H9 (cell line): ENCODE measurements at regions not wholly inside any gene's neighbourhood (a gene's known extent, or its start where the extent isn't known, plus 50 kb on each side); places are given as distances from the start of the nearest gene placed in this dataset.

Experiments used
- DNase-seq: peaks from one replicate; pipeline ENCODE4 v3.0.0-alpha.2; 2017
- H2AFZ ChIP-seq: one replicate; pipeline ENCODE4 v1.6.1; 2013; ENCODE audit warnings: mild to moderate bottlenecking, low read length, control low read depth, moderate library complexity
- H2AK5ac ChIP-seq: 2 replicates; pipeline ENCODE4 v1.6.1; 2013; ENCODE audit warnings: low read length, control low read depth, mixed read lengths; ENCODE audit not compliant: insufficient read length
- H2BK120ac ChIP-seq: one replicate; pipeline ENCODE4 v1.6.1; 2013; ENCODE audit warnings: low read depth, mild to moderate bottlenecking, low read length, control low read depth, inconsistent platforms; ENCODE audit not compliant: poor library complexity, severe bottlenecking
- H2BK12ac ChIP-seq: 2 replicates; pipeline ENCODE4 v1.6.1; 2013; ENCODE audit warnings: low read length, control low read depth, mixed read lengths, low read depth; ENCODE audit not compliant: insufficient read length
- H2BK15ac ChIP-seq: 2 replicates; pipeline ENCODE4 v1.6.1; 2013; ENCODE audit warnings: low read depth, low read length, control low read depth
- H2BK20ac ChIP-seq: one replicate; pipeline ENCODE4 v1.6.1; 2013; ENCODE audit warnings: low read depth, mild to moderate bottlenecking, low read length, control low read depth, inconsistent platforms; ENCODE audit not compliant: poor library complexity, severe bottlenecking
- H2BK5ac ChIP-seq: 2 replicates; pipeline ENCODE4 v1.6.1; 2013; ENCODE audit warnings: low read length, control low read depth, mixed read lengths; ENCODE audit not compliant: insufficient read length
- H3K14ac ChIP-seq: 2 replicates; pipeline ENCODE4 v1.6.1; 2013; ENCODE audit warnings: low read length, control low read depth; ENCODE audit not compliant: insufficient read depth
- H3K18ac ChIP-seq: 2 replicates; pipeline ENCODE4 v1.6.1; 2013; ENCODE audit warnings: low read depth, mild to moderate bottlenecking, mixed read lengths, low read length, control low read depth; ENCODE audit not compliant: insufficient read length
- H3K23ac ChIP-seq: 2 replicates; pipeline ENCODE4 v1.6.1; 2013; ENCODE audit warnings: low read length, control low read depth, mixed read lengths, low read depth; ENCODE audit not compliant: insufficient read length
- H3K23me2 ChIP-seq: 2 replicates; pipeline ENCODE4 v1.6.1; 2013; ENCODE audit warnings: low read depth, mild to moderate bottlenecking, mixed read lengths, low read length, control low read depth; ENCODE audit not compliant: insufficient read length, poor library complexity, severe bottlenecking
- H3K27ac ChIP-seq: 2 replicates; pipeline ENCODE4 v1.5.1; 2013; ENCODE audit warnings: low read length, control low read depth, mixed read lengths, low read depth; ENCODE audit not compliant: insufficient read length
- H3K27me3 ChIP-seq: 2 replicates; pipeline ENCODE4 v1.6.1; 2013; ENCODE audit warnings: low read length, control low read depth, inconsistent platforms; ENCODE audit not compliant: insufficient read depth
- H3K4ac ChIP-seq: 2 replicates; pipeline ENCODE4 v1.6.1; 2013; ENCODE audit warnings: low read depth, mild to moderate bottlenecking, control low read depth, inconsistent platforms, low read length, moderate library complexity
- H3K4me1 ChIP-seq: 2 replicates; pipeline ENCODE4 v1.6.1; 2013; ENCODE audit warnings: low read length, control low read depth, inconsistent platforms; ENCODE audit not compliant: insufficient read depth
- H3K4me2 ChIP-seq: 2 replicates; pipeline ENCODE4 v1.6.1; 2013; ENCODE audit warnings: low read length, control low read depth, mixed read lengths; ENCODE audit not compliant: insufficient read length, insufficient read depth
- H3K56ac ChIP-seq: 2 replicates; pipeline ENCODE4 v1.6.1; 2013; ENCODE audit warnings: low read depth, mild to moderate bottlenecking, mixed read lengths, low read length, control low read depth; ENCODE audit not compliant: insufficient read length
- H3K79me1 ChIP-seq: 2 replicates; pipeline ENCODE4 v1.6.1; 2013; ENCODE audit warnings: low read depth, mild to moderate bottlenecking, moderate library complexity, low read length, control low read depth, inconsistent platforms; ENCODE audit not compliant: insufficient read depth, poor library complexity, severe bottlenecking
- H3K79me2 ChIP-seq: 2 replicates; pipeline ENCODE4 v1.6.1; 2013; ENCODE audit warnings: low read length, control low read depth, inconsistent platforms; ENCODE audit not compliant: insufficient read depth
- H3K9ac ChIP-seq: 2 replicates; pipeline ENCODE4 v1.6.1; 2013; ENCODE audit warnings: low read length, control low read depth, mixed read lengths; ENCODE audit not compliant: insufficient read length; ENCODE audit errors: extremely low read depth
- H3K9me3 ChIP-seq: one replicate; pipeline ENCODE4 v1.6.1; 2013; ENCODE audit warnings: low read depth, low read length, inconsistent platforms; ENCODE audit not compliant: control insufficient read depth
- H3T11ph ChIP-seq: one replicate; pipeline ENCODE4 v1.6.1; 2013; ENCODE audit warnings: mild to moderate bottlenecking, low read length, control low read depth, inconsistent platforms
- H4K20me1 ChIP-seq: one replicate; pipeline ENCODE4 v1.6.1; 2013; ENCODE audit not compliant: control insufficient read depth, insufficient read length, insufficient read depth
- H4K5ac ChIP-seq: 2 replicates; pipeline ENCODE4 v1.6.1; 2013; ENCODE audit warnings: low read depth, mild to moderate bottlenecking, mixed read lengths, low read length, control low read depth; ENCODE audit not compliant: insufficient read length
- H4K8ac ChIP-seq: replicated peaks from 2 replicates; pipeline ENCODE4 v1.6.1; 2013; ENCODE audit warnings: low read length, control low read depth, mixed read lengths, low read depth; ENCODE audit not compliant: insufficient read length
- H4K91ac ChIP-seq: 2 replicates; pipeline ENCODE4 v1.6.1; 2013; ENCODE audit warnings: low read depth, mild to moderate bottlenecking, moderate library complexity, mixed read lengths, low read length, control low read depth; ENCODE audit not compliant: insufficient read length
- H3K27ac Mint-ChIP-seq, 3 experiments: 2 replicates in 2 of 3; 3 replicates in 1 of 3; pipeline ENCODE4 v1.8.0; 2020 to 2021; ENCODE audit warnings: mixed read lengths in 3 of 3, mild to moderate bottlenecking in 1 of 3, moderate library complexity in 1 of 3
- H3K27me3 Mint-ChIP-seq: 2 replicates; pipeline ENCODE4 v1.8.0; 2021; ENCODE audit warnings: low read depth, mild to moderate bottlenecking, moderate library complexity, mixed read lengths
- H3K36me3 Mint-ChIP-seq, 3 experiments: 2 replicates in 2 of 3; 3 replicates in 1 of 3; pipeline ENCODE4 v1.8.0; 2020 to 2021; ENCODE audit warnings: low read depth in 3 of 3, mixed read lengths in 3 of 3; ENCODE audit not compliant: insufficient read depth in 1 of 3
- H3K4me1 Mint-ChIP-seq, 2 experiments: 2 replicates each; pipeline ENCODE4 v1.8.0; 2020; ENCODE audit warnings: mixed read lengths in 2 of 2
- H3K4me3 Mint-ChIP-seq, 2 experiments: 2 replicates in 1 of 2; 3 replicates in 1 of 2; pipeline ENCODE4 v1.8.0; 2020 to 2021; ENCODE audit warnings: mild to moderate bottlenecking in 2 of 2, mixed read lengths in 2 of 2, moderate library complexity in 1 of 2
- H3K9me3 Mint-ChIP-seq, 2 experiments: 2 replicates in 1 of 2; 3 replicates in 1 of 2; pipeline ENCODE4 v1.8.0; 2020; ENCODE audit warnings: mild to moderate bottlenecking in 2 of 2, mixed read lengths in 2 of 2, moderate library complexity in 1 of 2
- CTCF ChIP-seq: fragments of 200-600 bp; sonication (generic); conservative IDR thresholded peaks from 3 replicates; pipeline ENCODE4 v1.8.0; 2021; ENCODE audit warnings: antibody characterized with exemption, mild to moderate bottlenecking
- WGBS: extraction: QIAGEN DNeasy Blood & Tissue Kit; methylation state at CpG from one replicate; pipeline ENCODE4 v1.1.7; 2013; ENCODE audit warnings: missing lambda C conversion rate, low lambda C conversion rate, mixed read lengths; ENCODE audit not compliant: insufficient read length; ENCODE audit errors: extremely low coverage; 5-methylcytosine and 5-hydroxymethylcytosine counted together

DNA sequence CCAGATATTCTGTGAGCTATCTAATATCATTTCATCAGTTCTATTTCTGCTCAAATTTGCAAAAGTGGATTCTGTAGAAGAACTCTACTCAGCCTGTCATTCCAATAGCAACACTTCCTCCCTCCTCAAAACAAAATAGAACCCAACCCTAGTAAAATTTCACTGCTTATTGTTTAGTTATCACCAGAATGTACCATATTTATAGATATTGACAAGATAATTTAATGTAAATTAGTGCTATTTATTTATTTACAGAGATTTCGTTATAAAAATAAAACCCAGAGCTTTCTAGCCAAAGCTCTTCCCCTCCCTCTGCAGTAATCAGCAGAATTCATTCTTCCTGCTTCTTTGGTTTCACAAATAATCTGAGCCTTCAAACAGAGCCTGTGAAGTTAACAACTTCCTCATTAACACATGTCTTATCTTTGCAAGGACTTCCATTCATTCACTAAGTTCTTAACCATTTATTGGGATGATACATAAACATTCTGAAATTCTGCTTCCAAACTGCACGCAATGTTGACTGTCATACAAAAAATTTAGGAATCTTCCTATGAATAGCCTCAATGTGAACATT lies 73.7 kb upstream of the PJA2 start:
- H3T11ph ChIP-seq = no peak overlapping the region
- H4K91ac ChIP-seq = no peak overlapping the region
- Mint-ChIP-seq H3K27ac (no peak overlapping the region), H3K4me3 (no peak overlapping the region), H3K36me3 (peaks cover 0 to 2% (median 0%) of the 10 kb centered on the region in 3 experiments; a peak in 1 of 7 replicates), H3K9me3 (peaks cover 2 to 6% of the 10 kb centered on the region in 2 experiments; a peak in 3 of 5 replicates), H3K4me1 (peaks cover 5 to 12% of the 10 kb centered on the region in 2 experiments; a peak in 2 of 4 replicates), H3K27me3 (no peaks in the 10 kb centered on the region)
- H3K9ac ChIP-seq = no peak overlapping the region
- H3K4me1 ChIP-seq = no peaks in the 10 kb centered on the region
- H4K5ac ChIP-seq = no peak overlapping the region
- no peak overlapping the region for H2BK20ac ChIP-seq
- no peak overlapping the region for H2AFZ ChIP-seq
- H3K27ac ChIP-seq = no peak overlapping the region
- H2BK15ac ChIP-seq = no peak overlapping the region
- no peak overlapping the region for H2BK120ac ChIP-seq
- no peaks in the 10 kb centered on the region for H4K20me1 ChIP-seq
- H2AK5ac ChIP-seq = no peak overlapping the region
- no peaks in the 10 kb centered on the region for H3K23me2 ChIP-seq
- H3K79me2 ChIP-seq = no peaks in the 10 kb centered on the region
- TF ChIP-seq CTCF = no peak
- H3K18ac ChIP-seq = no peak overlapping the region
- H3K14ac ChIP-seq = no peak overlapping the region
- no peak overlapping the region for H3K23ac ChIP-seq
- no peak overlapping the region for H2BK12ac ChIP-seq
- WGBS = no CpG with 5 or more reads among the region's 2 CpGs
- no peak overlapping the region for H3K4ac ChIP-seq
- H3K79me1 ChIP-seq = no peaks in the 10 kb centered on the region
- H3K9me3 ChIP-seq = no peaks in the 10 kb centered on the region
- H2BK5ac ChIP-seq = no peak overlapping the region
- no peak overlapping the region for H3K56ac ChIP-seq
- H3K27me3 ChIP-seq = no peaks in the 10 kb centered on the region
- H3K4me2 ChIP-seq = no peak overlapping the region
- no peak overlapping the region for H4K8ac ChIP-seq
- no peak for DNase-seq
